Ishikawa (cell line): ENCODE measurements at regions not wholly inside any gene's neighbourhood (a gene's known extent, or its start where the extent isn't known, plus 50 kb on each side); places are given as distances from the start of the nearest gene placed in this dataset.

Source experiments
- CEBPB ChIP-seq: IDR thresholded peaks from 2 replicates; pipeline ENCODE4 v1.6.1; 2012
- CREB1 ChIP-seq: IDR thresholded peaks from 2 replicates; pipeline ENCODE4 v1.6.1; 2012; ENCODE audit warnings: low read depth
- EGR1 ChIP-seq: IDR thresholded peaks from 2 replicates; pipeline ENCODE4 v1.6.1; 2012
- EP300 ChIP-seq: IDR thresholded peaks from 2 replicates; pipeline ENCODE4 v1.6.1; 2012; ENCODE audit warnings: borderline replicate concordance
- FOXM1 ChIP-seq: IDR thresholded peaks from 2 replicates; pipeline ENCODE4 v1.6.1; 2012; ENCODE audit warnings: low read depth, borderline replicate concordance
- NFIC ChIP-seq: IDR thresholded peaks from 2 replicates; pipeline ENCODE4 v1.6.1; 2012
- RAD21 ChIP-seq: IDR thresholded peaks from 2 replicates; pipeline ENCODE4 v1.6.1; 2012; ENCODE audit warnings: low read depth
- REST ChIP-seq: IDR thresholded peaks from 2 replicates; pipeline ENCODE4 v1.6.1; 2012; ENCODE audit warnings: low read depth, mild to moderate bottlenecking
- TAF1 ChIP-seq: IDR thresholded peaks from 2 replicates; pipeline ENCODE4 v1.6.1; 2012; ENCODE audit warnings: low read depth, mild to moderate bottlenecking
- TCF12 ChIP-seq: IDR thresholded peaks from 2 replicates; pipeline ENCODE4 v1.6.1; 2012; ENCODE audit warnings: low read depth
- TEAD4 ChIP-seq: IDR thresholded peaks from 2 replicates; pipeline ENCODE4 v1.6.1; 2012
- YY1 ChIP-seq: IDR thresholded peaks from 2 replicates; pipeline ENCODE4 v1.6.1; 2012; ENCODE audit warnings: low read depth
- ZBTB7A ChIP-seq: IDR thresholded peaks from 2 replicates; pipeline ENCODE4 v1.6.1; 2012; ENCODE audit warnings: low read depth
- TF ChIP-seq, protein P1 (sequence below): IDR thresholded peaks from 2 replicates; pipeline ENCODE4 v1.6.1; 2012
- TF ChIP-seq, protein P2 (sequence below): IDR thresholded peaks from 2 replicates; pipeline ENCODE4 v1.6.1; 2012

- TF ChIP-seq NFIC (no peak), YY1 (no peak), FOXM1 (no peak), CEBPB (no peak), REST (no peak), TCF12 (no peak), TEAD4 (no peak), CREB1 (no peak), EP300 (no peak), EGR1 (no peak), RAD21 (no peak)
- TF ChIP-seq, protein P1, sequence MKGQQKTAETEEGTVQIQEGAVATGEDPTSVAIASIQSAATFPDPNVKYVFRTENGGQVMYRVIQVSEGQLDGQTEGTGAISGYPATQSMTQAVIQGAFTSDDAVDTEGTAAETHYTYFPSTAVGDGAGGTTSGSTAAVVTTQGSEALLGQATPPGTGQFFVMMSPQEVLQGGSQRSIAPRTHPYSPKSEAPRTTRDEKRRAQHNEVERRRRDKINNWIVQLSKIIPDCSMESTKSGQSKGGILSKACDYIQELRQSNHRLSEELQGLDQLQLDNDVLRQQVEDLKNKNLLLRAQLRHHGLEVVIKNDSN: no peak
These were observed 747.7 kb downstream of the KCTD16 start for GRCh38 chr5:144918371-144918770.

DNA sequence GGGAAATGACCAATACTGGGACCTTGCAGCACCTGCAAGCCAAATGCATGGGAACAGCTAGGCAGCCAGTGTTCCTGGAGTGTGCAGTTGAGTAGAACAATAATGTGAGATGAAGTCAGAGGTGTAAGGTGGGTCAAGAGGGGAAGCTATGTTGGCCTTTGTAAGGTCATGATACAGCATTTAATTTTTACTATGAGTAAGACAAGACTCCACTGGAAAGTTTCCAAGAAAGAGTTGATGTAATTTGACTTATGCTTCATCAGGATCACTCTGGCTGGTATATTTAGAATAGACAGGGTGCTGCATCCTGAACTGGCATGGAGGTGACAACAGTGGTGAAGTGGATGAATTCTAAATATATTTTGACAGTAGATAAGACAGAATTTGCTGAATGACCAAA, 744.8 kb downstream of the KCTD16 start:
- TF ChIP-seq TAF1 (no peak), TCF12 (no peak), TEAD4 (no peak), YY1 (no peak), FOXM1 (no peak), EP300 (no peak), RAD21 (no peak), EGR1 (no peak), REST (no peak), CREB1 (no peak), CEBPB (no peak), ZBTB7A (no peak), NFIC (no peak)
- TF ChIP-seq, protein P1: no peak
- TF ChIP-seq, protein P2, sequence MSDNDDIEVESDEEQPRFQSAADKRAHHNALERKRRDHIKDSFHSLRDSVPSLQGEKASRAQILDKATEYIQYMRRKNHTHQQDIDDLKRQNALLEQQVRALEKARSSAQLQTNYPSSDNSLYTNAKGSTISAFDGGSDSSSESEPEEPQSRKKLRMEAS: no peak

DNA sequence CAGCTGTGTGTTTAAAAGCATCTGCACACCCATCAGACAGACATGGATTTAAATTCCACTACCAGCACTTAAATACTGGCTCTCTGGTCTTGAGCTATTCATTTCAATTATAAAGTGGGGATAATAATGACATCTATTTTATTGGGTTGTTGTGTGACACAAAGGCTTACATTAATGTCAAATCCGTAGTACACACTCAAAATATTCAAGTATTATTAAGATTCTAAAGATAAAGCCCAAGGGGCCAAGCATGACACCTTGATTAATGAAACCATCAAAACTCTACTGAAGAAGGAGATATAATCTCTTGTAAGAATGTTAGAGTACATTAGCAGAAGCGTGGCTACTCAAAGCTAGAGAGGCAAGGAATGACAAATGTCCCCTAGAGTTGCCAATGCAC, 743.0 kb downstream of the KCTD16 start:
- TF ChIP-seq, protein P2: no peak
- TF ChIP-seq EGR1: no peak

DNA sequence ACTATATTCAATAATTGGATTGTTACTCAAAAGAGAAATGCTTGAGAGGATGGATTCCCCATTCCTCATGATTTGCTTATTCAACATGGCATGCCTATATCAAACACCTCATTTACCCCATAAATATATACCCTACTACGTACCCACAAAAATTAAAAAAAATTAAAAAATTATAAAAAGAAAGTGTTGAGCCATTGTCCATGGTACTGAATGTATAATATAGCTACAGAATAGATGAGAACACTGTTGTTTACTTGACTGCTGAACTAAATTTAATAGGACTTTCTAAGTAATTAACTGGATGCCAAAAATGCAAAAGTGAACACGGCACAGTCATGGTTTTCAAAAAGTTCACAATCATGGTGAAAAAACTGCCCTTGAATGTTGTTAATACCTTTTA, 725.8 kb downstream of the KCTD16 start:
- TF ChIP-seq EGR1 (no peak), REST (peak; percentile 70), CEBPB (no peak), TCF12 (no peak)

GRCh38 chr5:144886668-144887067, 716.0 kb downstream of the KCTD16 start:
- TF ChIP-seq, protein P1: no peak
- TF ChIP-seq TEAD4: no peak
- TF ChIP-seq EP300: no peak
- TF ChIP-seq TCF12: no peak
- TF ChIP-seq YY1: no peak
- no peak for TF ChIP-seq CEBPB
- no peak for TF ChIP-seq ZBTB7A
- no peak for TF ChIP-seq TAF1
- TF ChIP-seq RAD21: no peak
- TF ChIP-seq FOXM1: no peak
- TF ChIP-seq, protein P2: no peak
- TF ChIP-seq CREB1: no peak
- TF ChIP-seq EGR1: no peak
- TF ChIP-seq NFIC: no peak
- TF ChIP-seq REST: no peak
